LHCN-M2 (cell line): ENCODE measurements at regions not wholly inside any gene's neighbourhood (a gene's known extent, or its start where the extent isn't known, plus 50 kb on each side); places are given as distances from the start of the nearest gene placed in this dataset.
A peak's percentile ranks its signal among the peaks of the same experiment; 100 is the strongest.
"Not testable (repeated sequence)": the region's sequence is repeated elsewhere in the genome, so short reads cannot be mapped to it uniquely, and the experiment has no call there.

Source experiments
- DNase-seq: peaks from one replicate; pipeline ENCODE4 v3.0.0-alpha.2; 2012; ENCODE audit warnings: low read depth

GRCh38 chr18:51330148-51330547, 132.7 kb upstream of the MEX3C start:
- DNase-seq = no peak

GRCh38 chr18:51330739-51331138, 133.3 kb upstream of the MEX3C start:
- no peak for DNase-seq

- peak; percentile 11 for DNase-seq
Measured at GRCh38 chr18:51337406-51337805, 139.9 kb upstream of the MEX3C start.

GRCh38 chr18:51339856-51340255, 142.4 kb upstream of the MEX3C start:
- no peak for DNase-seq

- DNase-seq = no peak
Measured at GRCh38 chr18:51340332-51340731, 142.9 kb upstream of the MEX3C start.

GRCh38 chr18:51342815-51343214, 145.3 kb upstream of the MEX3C start:
- no peak for DNase-seq

GRCh38 chr18:51345848-51346391, 148.4 kb upstream of the MEX3C start:
- no peak for DNase-seq

GRCh38 chr18:51346404-51346803, 148.9 kb upstream of the MEX3C start:
- no peak for DNase-seq

GRCh38 chr18:51350081-51350480, 152.6 kb upstream of the MEX3C start:
- DNase-seq = no peak

- DNase-seq = no peak
Measured at GRCh38 chr18:51355841-51356240, 158.4 kb upstream of the MEX3C start.

- DNase-seq = not testable (repeated sequence)
Measured at GRCh38 chr18:51360301-51360700, 162.8 kb upstream of the MEX3C start.

- DNase-seq = peak; percentile 0
Measured at GRCh38 chr18:51361130-51361860, 163.8 kb upstream of the MEX3C start.

- DNase-seq = no peak
Measured at GRCh38 chr18:51363384-51363783, 165.9 kb upstream of the MEX3C start.

GRCh38 chr18:51370996-51371395, 173.5 kb upstream of the MEX3C start:
- DNase-seq = no peak

- no peak for DNase-seq
Measured at GRCh38 chr18:51371929-51372328, 174.4 kb upstream of the MEX3C start.

GRCh38 chr18:51382081-51382480, 184.6 kb upstream of the MEX3C start:
- DNase-seq = no peak

GRCh38 chr18:51383116-51383515, 185.6 kb upstream of the MEX3C start:
- no peak for DNase-seq

GRCh38 chr18:51383711-51384110, 186.2 kb upstream of the MEX3C start:
- DNase-seq = no peak

GRCh38 chr18:51385270-51385669, 187.8 kb upstream of the MEX3C start:
- DNase-seq = no peak

- no peak for DNase-seq
Measured at GRCh38 chr18:51390702-51391101, 193.2 kb upstream of the MEX3C start.

- DNase-seq = no peak
Measured at GRCh38 chr18:51391215-51391614, 193.7 kb upstream of the MEX3C start.

GRCh38 chr18:51391731-51392130, 194.2 kb upstream of the MEX3C start:
- peak; percentile 0 for DNase-seq

GRCh38 chr18:51397347-51397962, 200.0 kb upstream of the MEX3C start:
- DNase-seq = no peak
